HCT116 (cell line): ENCODE measurements at regions not wholly inside any gene's neighbourhood (a gene's known extent, or its start where the extent isn't known, plus 50 kb on each side); places are given as distances from the start of the nearest gene placed in this dataset.
"Not testable (repeated sequence)": the region's sequence is repeated elsewhere in the genome, so short reads cannot be mapped to it uniquely, and the experiment has no call there.

Source experiments
- ATAC-seq: fragments of 200-7000 bp; cut with Tn5 transposase; 2 replicates; pipeline ENCODE4 v1.9.1; 2020; ENCODE audit warnings: mild to moderate bottlenecking, moderate library complexity
- BruUV-seq: library from RNA; stranded (reverse); fragments of 400-500 nt; replicated peaks from 2 replicates; lab custom pipeline; 2021; lab: Mats Ljungman, UMichigan
- CTCF ChIA-PET: fragments of 300-600 bp; sonication (Branson Sonifier 250); formaldehyde crosslinking; loops from one replicate; lab custom pipeline; 2021; ENCODE audit warnings: antibody characterized with exemption; lab: Charles Lee
- POLR2A ChIA-PET: fragments of 300-600, 350-600 bp; sonication (Branson Sonifier 250); formaldehyde crosslinking; loops from one replicate; lab custom pipeline; 2021; ENCODE audit warnings: antibody characterized with exemption; lab: Charles Lee
- RAD21 ChIA-PET, 2 experiments: fragments of 300-600 bp; sonication (Branson Sonifier 250); formaldehyde crosslinking; loops; one replicate each; lab custom pipeline; 2023; ENCODE audit warnings: low total read pairs in 2 of 2; ENCODE audit not compliant: uncharacterized antibody in 2 of 2, unreplicated experiment in 2 of 2, low non-redundant PET in 1 of 2; lab: Charles Lee
- DNase-seq: peaks from one replicate; pipeline ENCODE4 v3.0.0-alpha.2; 2010; ENCODE audit warnings: low read depth, low spot score
- H2AFZ ChIP-seq: fragments of 200-600 bp; shearing (Covaris generic), sonication (generic); 2 replicates; pipeline ENCODE4 v1.6.1; 2017; ENCODE audit warnings: low read depth, mixed run types, mixed read lengths, antibody characterized with exemption, low read length; ENCODE audit not compliant: poor library complexity, severe bottlenecking
- H3K27ac ChIP-seq: 2 replicates; pipeline ENCODE4 v1.5.1; 2012; ENCODE audit warnings: low read depth, low read length
- H3K27me3 ChIP-seq: fragments of 200-600 bp; sonication (generic); 2 replicates; pipeline ENCODE4 v1.6.1; 2016; ENCODE audit warnings: mixed run types, low read length, mixed read lengths; ENCODE audit not compliant: insufficient read depth
- H3K36me3 ChIP-seq, 2 experiments: fragments of 200-500 bp in 1 of 2; fragments of 200-600 bp in 1 of 2; sonication (Bioruptor generic) in 1 of 2; sonication (generic) in 1 of 2; 2 replicates each; pipeline versions ENCODE4 v1.5.1 to v1.6.1; 2014 to 2016; ENCODE audit warnings: low read length in 2 of 2, inconsistent platforms in 1 of 2, mixed read lengths in 1 of 2, mixed run types in 1 of 2; ENCODE audit not compliant: insufficient read depth in 2 of 2, control insufficient read depth in 1 of 2
- H3K4me1 ChIP-seq, 2 experiments: fragments of 200-600 bp in 1 of 2; sonication (generic) in 1 of 2; 2 replicates each; pipeline versions ENCODE4 v1.5.1 to v1.6.1; 2012 to 2017; ENCODE audit warnings: low read length in 2 of 2, inconsistent platforms in 1 of 2, mild to moderate bottlenecking in 1 of 2, mixed read lengths in 1 of 2, mixed run types in 1 of 2, moderate library complexity in 1 of 2; ENCODE audit not compliant: insufficient read depth in 2 of 2, control insufficient read depth in 1 of 2
- H3K4me2 ChIP-seq: fragments of 200-600 bp; sonication (generic); 2 replicates; pipeline ENCODE4 v1.6.1; 2017; ENCODE audit warnings: mixed run types, low read length, mixed read lengths
- H3K4me3 ChIP-seq, 2 experiments: fragments of 200-600 bp in 1 of 2; sonication (generic) in 1 of 2; replicated peaks in 1 of 2; 2 replicates each; pipeline ENCODE4 v1.5.1; 2011 to 2016; ENCODE audit warnings: low read length in 2 of 2, control low read depth in 1 of 2, low read depth in 1 of 2, mild to moderate bottlenecking in 1 of 2, mixed read lengths in 1 of 2, mixed run types in 1 of 2
- H3K79me2 ChIP-seq: fragments of 200-600 bp; sonication (generic); 2 replicates; pipeline ENCODE4 v1.6.1; 2017; ENCODE audit warnings: mild to moderate bottlenecking, mixed run types, low read length, moderate library complexity, mixed read lengths; ENCODE audit not compliant: insufficient read depth
- H3K9ac ChIP-seq: fragments of 200-600 bp; sonication (generic); 2 replicates; pipeline ENCODE4 v1.6.1; 2016; ENCODE audit warnings: low read length, mixed read lengths
- H3K9me2 ChIP-seq: fragments of 200-600 bp; sonication (generic), shearing (Covaris generic); 2 replicates; pipeline ENCODE4 v1.6.1; 2017; ENCODE audit warnings: mixed run types, mild to moderate bottlenecking, moderate library complexity; ENCODE audit not compliant: insufficient read depth
- H3K9me3 ChIP-seq, 2 experiments: fragments of 200-500 bp in 1 of 2; fragments of 200-600 bp in 1 of 2; sonication (Bioruptor generic) in 1 of 2; sonication (generic) in 1 of 2; 2 replicates each; pipeline ENCODE4 v1.6.1; 2014 to 2017; ENCODE audit warnings: low read length in 2 of 2, mixed read lengths in 2 of 2, inconsistent platforms in 1 of 2, low read depth in 1 of 2, mild to moderate bottlenecking in 1 of 2, mixed run types in 1 of 2, moderate library complexity in 1 of 2; ENCODE audit not compliant: control insufficient read depth in 1 of 2, insufficient read depth in 1 of 2
- H4K20me1 ChIP-seq: fragments of 200-600 bp; sonication (generic), shearing (Covaris generic); 2 replicates; pipeline ENCODE4 v1.6.1; 2017; ENCODE audit warnings: mixed run types, mild to moderate bottlenecking, moderate library complexity; ENCODE audit not compliant: insufficient read depth
- ATF3 ChIP-seq: IDR thresholded peaks from 2 replicates; pipeline ENCODE4 v1.6.1; 2012
- CBX3 ChIP-seq: IDR thresholded peaks from 2 replicates; pipeline ENCODE4 v1.6.1; 2012; ENCODE audit warnings: low read depth
- CTCF ChIP-seq, 3 experiments: fragments of 200-600 bp in 1 of 3; sonication (generic) in 1 of 3; IDR thresholded peaks in 2 of 3; conservative IDR thresholded peaks in 1 of 3; 2 replicates each; pipeline ENCODE4 v1.5.1; 2012 to 2017; ENCODE audit warnings: low read depth in 2 of 3, low read length in 2 of 3, antibody characterized with exemption in 1 of 3, borderline replicate concordance in 1 of 3, control low read depth in 1 of 3, mild to moderate bottlenecking in 1 of 3, mixed read lengths in 1 of 3, mixed run types in 1 of 3, moderate library complexity in 1 of 3; ENCODE audit not compliant: insufficient read depth in 1 of 3
- EGR1 ChIP-seq: IDR thresholded peaks from 2 replicates; pipeline ENCODE4 v1.6.1; 2012; ENCODE audit warnings: low read depth
- ELF1 ChIP-seq: IDR thresholded peaks from 2 replicates; pipeline ENCODE4 v1.6.1; 2012; ENCODE audit warnings: low read depth, borderline replicate concordance
- EZH2 ChIP-seq: fragments of 200-600 bp; sonication (generic); IDR thresholded peaks from 2 replicates; pipeline ENCODE4 v1.6.1; 2017; ENCODE audit warnings: antibody characterized with exemption, mixed run types
- EZH2phosphoT487 ChIP-seq: fragments of 200-600 bp; IDR thresholded peaks from 2 replicates; pipeline ENCODE4 v1.6.1; 2018; ENCODE audit warnings: antibody characterized with exemption, borderline replicate concordance
- FOSL1 ChIP-seq: IDR thresholded peaks from 2 replicates; pipeline ENCODE4 v1.6.1; 2012; ENCODE audit warnings: low read depth
- MAX ChIP-seq: IDR thresholded peaks from 2 replicates; pipeline ENCODE4 v1.6.1; 2012
- POLR2A ChIP-seq: IDR thresholded peaks from 2 replicates; pipeline ENCODE4 v1.7.0; 2011; ENCODE audit warnings: borderline replicate concordance; ENCODE audit not compliant: insufficient read depth, insufficient read length; ENCODE audit errors: extremely low read depth
- POLR2AphosphoS5 ChIP-seq: IDR thresholded peaks from 2 replicates; pipeline ENCODE4 v1.6.1; 2011; ENCODE audit warnings: mild to moderate bottlenecking, low read depth, low read length, moderate library complexity
- REST ChIP-seq: IDR thresholded peaks from 2 replicates; pipeline ENCODE4 v1.6.1; 2012; ENCODE audit warnings: low read depth
- SIN3A ChIP-seq: IDR thresholded peaks from 2 replicates; pipeline ENCODE4 v1.6.1; 2012; ENCODE audit warnings: low read depth
- SP1 ChIP-seq: IDR thresholded peaks from 2 replicates; pipeline ENCODE4 v1.6.1; 2012; ENCODE audit warnings: low read depth
- SRF ChIP-seq: IDR thresholded peaks from 2 replicates; pipeline ENCODE4 v1.6.1; 2012; ENCODE audit warnings: low read depth
- TCF7L2 ChIP-seq: IDR thresholded peaks from 2 replicates; pipeline ENCODE4 v1.7.0; 2011; ENCODE audit warnings: borderline replicate concordance, inconsistent platforms; ENCODE audit not compliant: insufficient read depth, insufficient read length; ENCODE audit errors: extremely low read depth
- ZFX ChIP-seq: fragments of 450-650 bp; IDR thresholded peaks from 2 replicates; pipeline ENCODE4 v1.6.1; 2017
- intact Hi-C: fragments of 100-400 bp; cut with micrococcal nuclease; formaldehyde crosslinking; loops from 2 replicates; pipeline ENCODE4 v1.10.0; 2022

- ChIA-PET POLR2A (no interaction called here), CTCF (interaction anchor here (1.2 kb wide), 1 partner anchor 17 kb away, joined by 5 read pairs; no protein-coding TSS in a partner anchor), RAD21 (no interaction called here)
- no peaks in the 10 kb centered on the region for H3K79me2 ChIP-seq
- H4K20me1 ChIP-seq = no peaks in the 10 kb centered on the region
- H3K9ac ChIP-seq = no peak overlapping the region
- no peak for TF ChIP-seq FOSL1
- no peak for TF ChIP-seq SIN3A
- no peak for TF ChIP-seq POLR2AphosphoS5
- no peak for TF ChIP-seq ATF3
- no peak for TF ChIP-seq MAX
- TF ChIP-seq ELF1 = no peak
- TF ChIP-seq EZH2phosphoT487 = no peak
- TF ChIP-seq SP1 = no peak
- TF ChIP-seq EZH2 = no peak
- no peak for TF ChIP-seq POLR2A
- no peak for TF ChIP-seq EGR1
- TF ChIP-seq REST = no peak
- no peak for TF ChIP-seq TCF7L2
- TF ChIP-seq CBX3 = no peak
- TF ChIP-seq ZFX = no peak
- TF ChIP-seq CTCF (IDR thresholded peaks at IDR 0.05 in 2 of 3, conservative IDR thresholded peaks at IDR 0.05 in 1 of 3; ENCODE audit: borderline replicate concordance in 1 of 3, insufficient read depth in 1 of 3, low read depth in 2 of 3, low read length in 2 of 3) = no peak
- no peak for TF ChIP-seq SRF
- no peak overlapping the region for H3K4me2 ChIP-seq
- no peak overlapping the region for H2AFZ ChIP-seq
- BruUV-seq = no TSS peak
- no peaks in the 10 kb centered on the region for H3K9me3 ChIP-seq
- H3K36me3 ChIP-seq = no peaks in the 10 kb centered on the region
- no peak for DNase-seq
- no peak overlapping the region for H3K27ac ChIP-seq
- no peaks in the 10 kb centered on the region for H3K4me1 ChIP-seq
- H3K27me3 ChIP-seq = peaks cover 17% of the 10 kb centered on the region
- no peak overlapping the region for H3K4me3 ChIP-seq
- intact Hi-C loops = no loop called here
- ATAC-seq = no peak
- H3K9me2 ChIP-seq = no peaks in the 10 kb centered on the region
Measured at GRCh38 chr11:45388472-45388871, 102.3 kb upstream of the SYT13 start.

- BruUV-seq, H3K4me2 ChIP-seq, H3K4me1 ChIP-seq, H4K20me1 ChIP-seq, intact Hi-C loops, H3K27ac ChIP-seq, H3K36me3 ChIP-seq, H3K4me3 ChIP-seq, H3K9me2 ChIP-seq, H3K9me3 ChIP-seq, DNase-seq, CTCF ChIA-PET, POLR2A ChIA-PET, ATAC-seq, H2AFZ ChIP-seq, RAD21 ChIA-PET, H3K9ac ChIP-seq, H3K79me2 ChIP-seq: not testable (repeated sequence)
- peaks cover 22% of the 10 kb centered on the region for H3K27me3 ChIP-seq
Measured at GRCh38 chr11:45387885-45388284, 101.7 kb upstream of the SYT13 start.
